PC-9 (cell line): ENCODE measurements at regions not wholly inside any gene's neighbourhood (a gene's known extent, or its start where the extent isn't known, plus 50 kb on each side); places are given as distances from the start of the nearest gene placed in this dataset.
"Not testable (repeated sequence)": the region's sequence is repeated elsewhere in the genome, so short reads cannot be mapped to it uniquely, and the experiment has no call there.

Experiments
- BruUV-seq: library from RNA; stranded (reverse); fragments of 400-500 nt; replicated peaks from 2 replicates; lab custom pipeline; 2021; lab: Mats Ljungman, UMichigan
- CTCF ChIA-PET: fragments of 300-600 bp; sonication (Branson Sonifier 250); formaldehyde crosslinking; loops from one replicate; lab custom pipeline; 2022; ENCODE audit warnings: antibody characterized with exemption; lab: Charles Lee
- POLR2A ChIA-PET: fragments of 300-600 bp; sonication (Branson Sonifier 250); formaldehyde crosslinking; loops from one replicate; lab custom pipeline; 2022; ENCODE audit warnings: antibody characterized with exemption; ENCODE audit not compliant: unreplicated experiment; lab: Charles Lee
- DNase-seq, 2 experiments: peaks; one replicate each; pipeline versions ENCODE4 v3.0.0 to v3.0.0-alpha.2; 2015 to 2022; ENCODE audit warnings: mixed read lengths in 1 of 2
- H2AFZ ChIP-seq: fragments of 200-600 bp; sonication (generic); 2 replicates; pipeline ENCODE4 v1.8.1; 2017; ENCODE audit warnings: antibody characterized with exemption
- H3F3A ChIP-seq: fragments of 200-600 bp; sonication (generic); 2 replicates; pipeline ENCODE4 v1.8.1; 2017; ENCODE audit warnings: antibody characterized with exemption, mild to moderate bottlenecking, low read depth; ENCODE audit not compliant: insufficient read depth
- H3K27ac ChIP-seq: fragments of 200-600 bp; sonication (generic); 2 replicates; pipeline ENCODE4 v1.6.1; 2016; ENCODE audit warnings: mixed run types
- H3K27me3 ChIP-seq: fragments of 200-600 bp; sonication (generic); 2 replicates; pipeline ENCODE4 v1.6.1; 2016; ENCODE audit warnings: low read depth, mixed run types; ENCODE audit not compliant: insufficient read depth
- H3K36me3 ChIP-seq: fragments of 200-600 bp; sonication (generic); 2 replicates; pipeline ENCODE4 v1.6.1; 2016; ENCODE audit warnings: low read depth, mixed run types
- H3K4me1 ChIP-seq: fragments of 200-600 bp; sonication (generic); replicated peaks from 2 replicates; pipeline ENCODE4 v1.6.1; 2016; ENCODE audit warnings: mixed run types; ENCODE audit not compliant: insufficient read depth
- H3K4me2 ChIP-seq: fragments of 200-600 bp; sonication (generic); 2 replicates; pipeline ENCODE4 v1.6.1; 2017; ENCODE audit warnings: mixed run types
- H3K4me3 ChIP-seq: fragments of 200-600 bp; sonication (generic); 2 replicates; pipeline ENCODE4 v1.6.1; 2016; ENCODE audit warnings: mixed run types
- H3K79me2 ChIP-seq: fragments of 200-600 bp; sonication (generic); 2 replicates; pipeline ENCODE4 v1.6.1; 2017; ENCODE audit warnings: low read depth, mixed run types
- H3K9me2 ChIP-seq: fragments of 200-600 bp; sonication (generic); 2 replicates; pipeline ENCODE4 v1.8.1; 2017; ENCODE audit warnings: mild to moderate bottlenecking; ENCODE audit not compliant: insufficient read depth
- H3K9me3 ChIP-seq: fragments of 200-600 bp; sonication (generic); 2 replicates; pipeline ENCODE4 v1.8.1; 2016; ENCODE audit warnings: low read depth; ENCODE audit not compliant: insufficient read depth
- H4K20me1 ChIP-seq: fragments of 200-600 bp; sonication (generic); 2 replicates; pipeline ENCODE4 v1.8.1; 2017; ENCODE audit not compliant: insufficient read depth
- CTCF ChIP-seq: fragments of 200-600 bp; sonication (generic); conservative IDR thresholded peaks from 2 replicates; pipeline ENCODE4 v1.6.1; 2017; ENCODE audit warnings: mixed run types, antibody characterized with exemption, mild to moderate bottlenecking, moderate library complexity
- EZH2 ChIP-seq: fragments of 200-600 bp; sonication (generic); IDR thresholded peaks from 2 replicates; pipeline ENCODE4 v1.8.0; 2017; ENCODE audit warnings: antibody characterized with exemption, low read depth
- intact Hi-C: fragments of 100-400 bp; cut with micrococcal nuclease; formaldehyde crosslinking; loops from one replicate; pipeline ENCODE4 v1.10.0; 2022; ENCODE audit not compliant: unreplicated experiment

- H2AFZ ChIP-seq: no peak overlapping the region
- no peak overlapping the region for H3K4me2 ChIP-seq
- no peak overlapping the region for H3K4me3 ChIP-seq
- H3F3A ChIP-seq: no peaks in the 10 kb centered on the region
- H3K9me3 ChIP-seq: 0 out of 2 replicates have a peak, but pooled peaks cover 2% of the 10 kb centered on the region
- no peaks in the 10 kb centered on the region for H3K4me1 ChIP-seq
- H3K27me3 ChIP-seq: no peaks in the 10 kb centered on the region
- H3K36me3 ChIP-seq: no peaks in the 10 kb centered on the region
- no peak overlapping the region for H3K27ac ChIP-seq
- no peaks in the 10 kb centered on the region for H3K79me2 ChIP-seq
- ChIA-PET POLR2A (interaction anchor here (0.7 kb wide), 1 partner anchor 9 kb away, joined by 3 read pairs; no protein-coding TSS in a partner anchor), CTCF (no interaction called here)
- DNase-seq: no peak
- no TSS peak for BruUV-seq
- H4K20me1 ChIP-seq: no peaks in the 10 kb centered on the region
- TF ChIP-seq CTCF (no peak), EZH2 (no peak)
- intact Hi-C loops: no loop called here
- no peaks in the 10 kb centered on the region for H3K9me2 ChIP-seq
Observed at GRCh38 chr5:51159606-51160005, 223.6 kb upstream of the ISL1 start.

GRCh38 chr5:51162245-51162644 is 221.0 kb upstream of the ISL1 start:
- ChIA-PET CTCF (no interaction called here), POLR2A (no interaction called here)
- Histone ChIP-seq H3K27me3 (no peaks in the 10 kb centered on the region), H3K4me2 (no peak overlapping the region), H3K79me2 (no peaks in the 10 kb centered on the region), H3K9me2 (no peaks in the 10 kb centered on the region), H3K4me3 (no peak overlapping the region), H3K27ac (no peak overlapping the region), H3F3A (no peaks in the 10 kb centered on the region), H4K20me1 (no peaks in the 10 kb centered on the region), H2AFZ (no peak overlapping the region), H3K9me3 (0 out of 2 replicates have a peak, but pooled peaks cover 2% of the 10 kb centered on the region), H3K36me3 (no peaks in the 10 kb centered on the region), H3K4me1 (no peaks in the 10 kb centered on the region)
- no peak for DNase-seq
- TF ChIP-seq CTCF (no peak), EZH2 (no peak)
- no TSS peak for BruUV-seq
- intact Hi-C loops: no loop called here

GRCh38 chr5:51165621-51166020 is 217.6 kb upstream of the ISL1 start:
- H3K27ac ChIP-seq, H3K4me1 ChIP-seq, H3K36me3 ChIP-seq, H4K20me1 ChIP-seq, H3F3A ChIP-seq, H3K27me3 ChIP-seq, BruUV-seq, intact Hi-C loops, H3K79me2 ChIP-seq, DNase-seq, H2AFZ ChIP-seq, H3K4me3 ChIP-seq, H3K4me2 ChIP-seq, CTCF ChIA-PET, H3K9me2 ChIP-seq, H3K9me3 ChIP-seq, POLR2A ChIA-PET: not testable (repeated sequence)
